PFSK-1 (cell line): ENCODE measurements at regions not wholly inside any gene's neighbourhood (a gene's known extent, or its start where the extent isn't known, plus 50 kb on each side); places are given as distances from the start of the nearest gene placed in this dataset.

Experiments used
- FOXP2 ChIP-seq: optimal IDR thresholded peaks from 2 replicates; pipeline ENCODE3; 2011; ENCODE audit warnings: borderline replicate concordance, control low read depth, inconsistent platforms; ENCODE audit not compliant: insufficient read depth; ENCODE audit errors: extremely low read length, extremely low read depth
- POLR2AphosphoS5 ChIP-seq: IDR thresholded peaks from 2 replicates; pipeline ENCODE4 v1.6.1; 2012; ENCODE audit warnings: low read depth, mild to moderate bottlenecking, control low read depth, low read length, moderate library complexity
- SIN3A ChIP-seq: IDR thresholded peaks from 2 replicates; pipeline ENCODE4 v1.6.1; 2012; ENCODE audit warnings: mild to moderate bottlenecking, low read length, moderate library complexity, borderline replicate concordance; ENCODE audit not compliant: insufficient read depth
- TAF1 ChIP-seq: IDR thresholded peaks from 2 replicates; pipeline ENCODE4 v1.6.1; 2012; ENCODE audit warnings: low read length, control low read depth, borderline replicate concordance; ENCODE audit not compliant: insufficient read depth
- TF ChIP-seq, protein P1 (sequence below), 2 experiments: IDR thresholded peaks; 2 replicates each; pipeline versions ENCODE4 v1.6.1 to v1.8.0; 2011 to 2012; ENCODE audit warnings: low read depth in 2 of 2, low read length in 2 of 2, control low read depth in 1 of 2, inconsistent platforms in 1 of 2, mild to moderate bottlenecking in 1 of 2, moderate library complexity in 1 of 2; ENCODE audit not compliant: insufficient read depth in 1 of 2

DNA sequence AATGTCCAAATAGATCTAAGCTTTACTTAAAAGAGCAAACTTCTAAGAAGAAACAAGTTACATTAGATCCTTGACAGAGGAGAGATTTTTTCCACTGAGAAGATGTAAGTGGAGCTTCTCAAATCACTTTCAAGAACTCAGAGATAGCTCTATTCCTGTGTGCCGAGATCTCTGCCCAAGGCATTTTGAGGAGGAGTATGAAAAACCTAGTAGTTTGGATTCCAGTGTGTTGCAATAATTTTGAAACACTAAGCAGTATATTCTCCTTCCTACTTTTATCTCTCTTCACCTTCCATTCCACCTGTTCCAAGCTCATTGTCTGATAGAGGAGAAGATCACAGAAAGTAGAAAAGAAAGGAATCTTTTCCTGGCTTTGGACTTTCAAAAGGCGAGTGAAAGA is 192.0 kb upstream of the TANK start:
- TF ChIP-seq POLR2AphosphoS5, result no peak
- no peak for TF ChIP-seq TAF1
- TF ChIP-seq, protein P1, sequence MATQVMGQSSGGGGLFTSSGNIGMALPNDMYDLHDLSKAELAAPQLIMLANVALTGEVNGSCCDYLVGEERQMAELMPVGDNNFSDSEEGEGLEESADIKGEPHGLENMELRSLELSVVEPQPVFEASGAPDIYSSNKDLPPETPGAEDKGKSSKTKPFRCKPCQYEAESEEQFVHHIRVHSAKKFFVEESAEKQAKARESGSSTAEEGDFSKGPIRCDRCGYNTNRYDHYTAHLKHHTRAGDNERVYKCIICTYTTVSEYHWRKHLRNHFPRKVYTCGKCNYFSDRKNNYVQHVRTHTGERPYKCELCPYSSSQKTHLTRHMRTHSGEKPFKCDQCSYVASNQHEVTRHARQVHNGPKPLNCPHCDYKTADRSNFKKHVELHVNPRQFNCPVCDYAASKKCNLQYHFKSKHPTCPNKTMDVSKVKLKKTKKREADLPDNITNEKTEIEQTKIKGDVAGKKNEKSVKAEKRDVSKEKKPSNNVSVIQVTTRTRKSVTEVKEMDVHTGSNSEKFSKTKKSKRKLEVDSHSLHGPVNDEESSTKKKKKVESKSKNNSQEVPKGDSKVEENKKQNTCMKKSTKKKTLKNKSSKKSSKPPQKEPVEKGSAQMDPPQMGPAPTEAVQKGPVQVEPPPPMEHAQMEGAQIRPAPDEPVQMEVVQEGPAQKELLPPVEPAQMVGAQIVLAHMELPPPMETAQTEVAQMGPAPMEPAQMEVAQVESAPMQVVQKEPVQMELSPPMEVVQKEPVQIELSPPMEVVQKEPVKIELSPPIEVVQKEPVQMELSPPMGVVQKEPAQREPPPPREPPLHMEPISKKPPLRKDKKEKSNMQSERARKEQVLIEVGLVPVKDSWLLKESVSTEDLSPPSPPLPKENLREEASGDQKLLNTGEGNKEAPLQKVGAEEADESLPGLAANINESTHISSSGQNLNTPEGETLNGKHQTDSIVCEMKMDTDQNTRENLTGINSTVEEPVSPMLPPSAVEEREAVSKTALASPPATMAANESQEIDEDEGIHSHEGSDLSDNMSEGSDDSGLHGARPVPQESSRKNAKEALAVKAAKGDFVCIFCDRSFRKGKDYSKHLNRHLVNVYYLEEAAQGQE (IDR thresholded peaks at IDR 0.05; ENCODE audit: insufficient read depth in 1 of 2, low read depth in 2 of 2, low read length in 2 of 2), result no peak
- TF ChIP-seq SIN3A, result no peak
- TF ChIP-seq FOXP2, result no peak
